GM18517 (cell line): ENCODE measurements at regions not wholly inside any gene's neighbourhood (a gene's known extent, or its start where the extent isn't known, plus 50 kb on each side); places are given as distances from the start of the nearest gene placed in this dataset.

Source experiments
- ATAC-seq: cut with Tn5 transposase; IDR thresholded peaks from one replicate; pipeline ENCODE4 v1.9.1; 2021; ENCODE audit warnings: mild to moderate bottlenecking, moderate library complexity; ENCODE audit not compliant: unreplicated experiment

DNA sequence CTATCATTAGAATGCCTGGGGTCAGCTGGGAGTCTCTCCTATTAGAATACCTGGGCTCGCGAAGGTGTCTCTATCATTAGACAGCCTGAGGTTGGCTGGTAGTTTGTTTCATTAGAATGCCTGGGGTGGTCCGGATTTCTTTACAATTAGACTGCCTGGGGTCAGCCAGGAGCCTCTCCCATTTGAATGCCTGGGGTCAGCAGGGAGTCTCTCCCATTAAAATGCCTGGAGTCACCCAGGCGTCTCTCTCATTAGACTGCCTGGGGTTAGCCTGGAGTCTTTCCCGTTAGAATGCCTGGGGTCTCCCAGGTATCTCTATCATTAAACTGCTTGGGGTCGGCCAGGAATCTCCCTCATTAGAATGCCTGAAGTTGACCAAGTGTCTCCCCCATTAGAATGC is 1458.3 kb downstream of the UQCRFS1 start:
- no peak for ATAC-seq

DNA sequence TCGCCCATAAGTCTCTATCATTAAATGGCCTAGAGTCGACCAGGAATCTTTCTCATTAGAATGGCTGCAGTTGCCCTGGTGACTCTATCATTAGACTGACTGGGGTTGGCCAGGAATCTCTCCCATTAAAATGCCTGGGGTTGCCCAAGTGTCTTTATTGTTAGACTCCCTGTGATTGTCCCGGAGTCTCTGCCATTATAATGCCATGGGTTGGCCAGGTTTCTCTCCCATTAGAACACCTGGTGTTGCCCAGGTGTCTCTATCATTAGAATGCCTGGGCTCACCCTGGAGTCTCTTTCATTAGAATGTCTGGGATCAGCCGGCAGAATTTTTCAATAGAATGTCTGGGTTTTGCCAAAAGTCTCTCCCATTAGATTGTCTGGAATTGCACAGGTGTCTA is 1459.3 kb downstream of the UQCRFS1 start:
- ATAC-seq: no peak

DNA sequence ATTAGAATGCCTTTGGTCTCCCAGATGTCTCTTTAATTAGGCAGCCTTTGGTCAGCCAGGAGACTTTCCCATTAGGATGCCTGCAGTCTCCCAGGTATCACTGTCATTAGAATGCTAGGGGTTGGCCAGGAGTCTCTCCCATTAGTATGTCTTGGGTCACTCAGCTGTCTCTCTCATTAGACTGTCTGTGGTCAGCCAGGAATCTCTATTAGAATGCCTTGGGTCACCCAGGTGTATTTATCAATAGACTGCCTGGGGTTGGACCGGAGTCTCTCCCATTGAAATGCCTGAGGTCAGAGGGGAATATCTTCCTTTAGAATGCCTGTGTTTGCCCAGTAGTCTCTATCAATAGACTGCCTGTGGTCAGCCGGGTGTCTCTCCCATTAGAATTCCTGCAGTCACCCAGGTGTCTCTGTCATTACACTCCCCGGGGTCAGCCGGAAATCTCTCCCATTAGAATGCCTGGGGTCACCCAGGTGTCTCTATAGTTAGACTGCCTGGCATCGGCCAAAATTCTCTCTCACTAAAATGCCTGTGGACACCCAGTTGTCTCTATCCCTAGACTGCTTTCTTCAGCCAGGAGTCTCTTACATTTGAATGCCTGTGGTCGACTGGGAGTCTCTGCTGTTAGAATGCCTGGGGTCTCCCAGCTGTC is 1460.3 kb downstream of the UQCRFS1 start:
- ATAC-seq: no peak

DNA sequence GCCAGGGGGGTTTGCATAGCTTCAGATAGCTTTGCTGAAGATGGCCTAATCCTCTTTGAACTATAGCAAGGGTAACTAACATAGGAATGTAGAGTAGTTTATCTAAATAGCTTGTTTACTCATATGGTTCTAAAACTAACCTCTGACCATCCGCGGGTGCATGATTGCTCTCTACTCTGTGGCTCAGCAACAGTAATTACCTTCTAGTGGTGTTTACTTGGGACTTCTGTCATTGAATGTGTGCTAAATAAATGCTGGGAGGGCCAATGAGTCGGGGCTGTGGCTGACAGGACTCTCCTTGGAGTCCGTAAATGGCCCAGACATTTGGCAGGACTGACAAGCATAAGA is 1461.9 kb downstream of the UQCRFS1 start:
- ATAC-seq: no peak

DNA sequence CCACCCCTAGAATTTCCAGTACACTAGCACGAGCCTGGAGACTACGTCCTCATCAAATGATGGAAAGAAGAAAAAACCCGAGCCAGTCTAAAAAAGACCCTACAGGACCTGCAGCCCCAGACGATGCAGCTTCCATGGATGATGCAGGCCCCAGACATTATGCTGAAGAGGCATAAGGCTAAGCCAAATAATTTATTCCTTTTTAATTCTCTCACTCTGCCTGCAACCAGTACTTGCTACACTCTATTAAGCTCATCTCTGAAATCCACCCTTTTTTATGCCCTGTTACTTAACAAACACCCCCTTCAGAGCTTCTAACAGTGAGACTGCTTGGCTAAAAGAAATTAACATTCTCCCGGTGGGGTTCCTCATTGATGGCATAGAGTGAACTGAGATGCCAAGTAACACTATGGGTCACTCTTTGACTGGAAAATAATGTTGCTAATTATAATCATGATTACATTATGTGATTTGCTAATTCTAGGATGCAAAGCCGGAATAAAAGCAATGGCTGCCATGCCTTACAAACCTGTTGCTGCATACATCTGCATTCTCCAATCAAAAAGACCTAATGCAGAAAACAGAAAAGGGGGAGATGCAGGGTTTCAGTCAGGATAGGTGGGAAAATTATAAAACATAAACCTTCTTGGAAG is 1462.4 kb downstream of the UQCRFS1 start:
- no peak for ATAC-seq

DNA sequence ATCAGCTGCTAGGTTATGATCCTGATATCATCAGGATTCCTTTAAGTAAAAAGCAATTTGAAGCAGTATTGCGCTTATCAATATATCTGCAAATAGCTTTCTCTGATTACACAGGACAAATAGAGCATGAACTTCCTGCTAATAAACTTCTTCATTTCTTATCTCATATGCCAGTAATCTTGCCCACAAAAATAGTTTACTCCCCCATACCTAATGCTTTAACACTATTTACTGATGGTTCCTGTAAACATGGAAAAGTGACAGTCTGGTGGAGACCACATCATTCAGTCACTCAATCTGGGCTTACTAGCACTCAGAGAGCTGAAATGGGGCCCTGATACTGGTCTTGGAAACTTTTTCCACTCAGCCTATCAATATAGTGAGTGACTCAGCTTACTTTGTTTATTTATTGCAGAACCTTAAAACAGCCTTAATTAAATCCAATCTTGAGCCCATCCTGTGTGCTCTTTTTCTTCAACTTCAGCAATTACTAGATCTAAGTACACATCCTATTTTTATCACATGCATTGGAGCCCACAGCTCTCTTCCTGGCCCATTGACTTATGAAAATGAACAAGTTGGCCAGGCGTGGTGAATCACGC is 1464.3 kb downstream of the UQCRFS1 start:
- ATAC-seq: no peak

DNA sequence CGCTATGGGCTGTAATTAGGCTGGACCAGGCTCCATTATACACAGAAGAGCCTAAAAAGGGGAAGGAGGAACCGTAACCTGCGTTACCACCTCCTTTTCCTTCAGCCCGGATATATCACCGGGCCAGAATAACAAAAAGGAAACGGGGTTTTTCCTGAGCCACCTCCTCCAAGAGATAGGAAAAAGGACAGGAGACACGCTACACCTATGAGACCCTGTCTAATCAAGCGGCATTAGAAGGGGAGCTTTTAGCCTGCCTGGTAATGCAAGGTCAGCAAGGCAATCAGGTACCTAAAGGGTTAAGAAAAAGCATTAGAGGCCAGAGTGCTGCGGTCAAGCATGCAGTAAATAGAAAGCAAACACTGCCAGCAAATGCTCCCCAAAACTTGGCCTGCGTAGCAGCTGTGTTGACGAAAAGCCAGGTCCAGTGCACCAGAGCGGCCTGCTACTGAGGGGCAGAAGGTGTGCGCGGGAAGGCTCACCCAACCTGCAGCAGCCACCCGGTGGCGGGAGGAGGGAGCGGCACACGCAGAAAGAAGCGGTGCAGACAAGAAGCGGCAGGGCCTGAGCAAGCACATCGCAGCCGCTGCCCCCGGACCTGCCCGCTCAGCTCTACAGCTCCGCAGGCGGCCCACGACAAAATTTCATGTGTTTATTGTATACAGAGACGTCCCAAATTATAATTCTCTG is 1466.1 kb downstream of the UQCRFS1 start:
- no peak for ATAC-seq

DNA sequence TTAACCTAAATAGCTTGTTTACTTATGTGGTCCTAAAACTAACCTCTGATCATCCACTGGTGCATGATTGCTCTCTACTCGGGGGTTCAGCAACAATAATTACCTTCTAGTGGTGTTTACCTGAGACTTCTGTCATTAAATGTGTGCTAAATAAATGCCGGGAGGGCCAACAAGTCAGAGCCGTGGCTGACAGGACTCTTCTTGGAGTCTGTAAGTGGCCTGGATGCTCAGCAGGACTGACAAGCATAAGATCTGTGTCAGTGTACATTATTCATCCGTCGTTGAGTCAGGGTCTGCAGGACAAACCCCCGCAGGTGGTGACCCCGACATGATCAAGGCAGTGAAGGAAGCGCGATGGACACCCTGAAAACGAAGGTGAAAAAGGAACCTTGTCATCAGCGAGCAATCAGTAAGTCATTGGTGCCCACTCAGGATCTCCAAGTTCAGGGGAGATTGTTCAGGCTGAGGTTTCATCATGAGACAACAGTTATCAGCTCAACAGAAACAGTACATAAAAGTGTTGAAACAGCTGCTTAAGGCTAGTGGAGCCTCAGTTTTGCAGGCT is 1466.9 kb downstream of the UQCRFS1 start:
- ATAC-seq: no peak

DNA sequence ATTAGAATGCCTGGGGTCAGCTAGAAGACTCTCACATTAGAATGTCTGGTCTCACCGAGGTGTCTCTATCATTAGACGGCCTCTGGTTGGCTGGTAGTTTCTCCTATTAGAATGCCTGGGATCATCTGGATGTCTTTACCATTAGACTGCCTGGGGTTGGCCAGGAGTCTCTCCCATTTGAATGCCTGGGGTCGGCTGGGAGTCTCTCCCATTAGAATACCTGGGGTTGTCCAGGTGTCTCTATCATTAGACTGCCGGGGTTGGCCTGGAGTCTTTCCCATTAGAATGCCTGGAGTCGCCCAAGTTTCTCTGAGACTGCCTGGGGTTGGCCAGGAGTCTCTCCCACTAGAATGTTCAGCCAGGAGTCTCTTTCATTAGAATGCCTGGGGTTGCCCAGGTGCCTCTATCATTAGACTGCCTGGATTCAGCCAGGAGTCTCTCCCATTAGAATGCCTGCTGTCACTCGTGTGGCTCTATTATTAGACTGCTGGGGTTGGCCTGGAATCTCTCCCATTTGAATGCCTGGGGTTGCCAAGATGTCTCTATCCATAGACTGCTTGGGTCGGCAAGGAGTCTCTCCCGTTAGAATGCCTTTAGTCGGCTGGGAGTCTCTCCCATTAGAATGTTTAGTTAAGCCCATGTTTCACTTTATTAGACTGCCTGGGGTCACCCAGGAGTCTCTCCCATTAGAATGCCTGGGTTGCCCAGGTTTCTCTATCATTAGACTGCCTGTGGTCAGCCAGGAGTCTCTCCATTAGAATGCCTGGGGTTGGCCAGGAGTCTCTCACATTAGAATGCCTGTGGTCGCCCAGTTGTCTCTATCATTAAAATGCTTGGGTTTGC is 1467.8 kb downstream of the UQCRFS1 start:
- ATAC-seq: no peak

DNA sequence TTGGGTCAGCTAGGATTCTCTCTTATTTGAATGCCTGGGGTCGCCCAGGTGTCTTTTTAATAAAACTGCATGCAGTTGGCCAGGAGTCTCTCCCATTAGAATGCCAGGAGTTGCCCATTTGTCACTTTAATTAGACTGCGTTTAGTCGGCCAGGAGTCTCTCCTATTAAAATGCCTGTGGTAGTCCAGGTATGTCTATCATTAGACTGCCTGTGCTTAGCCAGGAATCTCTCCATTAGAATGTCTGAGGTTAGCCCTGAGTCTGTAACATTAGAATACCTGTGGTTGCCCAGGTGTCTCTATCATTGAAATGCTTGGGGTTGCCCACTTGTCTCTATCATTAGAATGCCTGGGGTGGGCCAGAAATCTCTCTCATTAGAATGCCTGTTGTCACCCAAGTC is 1470.9 kb downstream of the UQCRFS1 start:
- no peak for ATAC-seq

DNA sequence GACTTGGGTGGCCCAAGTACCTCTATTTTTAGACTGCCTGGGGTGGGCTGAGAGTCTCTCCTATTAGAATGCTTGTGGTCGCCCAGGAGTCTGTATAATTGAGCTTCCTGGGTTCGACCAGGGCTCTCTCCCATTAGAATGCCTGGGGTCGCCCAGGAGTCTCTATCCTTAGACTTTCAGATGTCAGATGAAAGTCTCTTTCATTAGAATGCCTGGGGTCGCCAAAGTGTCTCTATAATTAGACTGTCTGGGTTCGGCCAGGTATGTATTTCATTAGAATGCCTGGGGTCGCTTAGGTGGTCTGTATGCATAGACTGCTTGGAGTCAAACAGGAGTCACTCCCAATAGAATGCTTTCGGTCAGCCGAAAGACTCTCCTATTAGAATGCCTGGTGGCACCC is 1471.7 kb downstream of the UQCRFS1 start:
- no peak for ATAC-seq

DNA sequence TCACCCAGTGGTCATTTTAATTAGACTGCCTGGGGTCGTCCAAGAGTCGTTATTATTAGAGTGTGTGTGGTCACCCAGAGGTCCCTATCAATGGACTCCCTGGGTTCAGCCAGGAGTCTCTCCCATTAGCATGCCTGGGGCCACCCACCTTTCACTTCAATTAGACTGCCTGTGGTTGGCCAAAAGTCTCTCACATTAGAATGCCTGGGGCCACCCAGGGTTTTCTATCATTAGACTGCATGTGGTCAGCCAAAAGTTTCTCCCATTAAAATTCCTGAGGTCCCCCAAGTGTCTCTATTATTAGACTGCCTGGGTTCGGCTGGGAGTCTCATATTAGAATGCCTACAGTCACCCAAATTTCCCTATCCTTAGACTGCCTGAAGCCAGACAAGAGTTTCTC is 1472.6 kb downstream of the UQCRFS1 start:
- ATAC-seq: no peak

DNA sequence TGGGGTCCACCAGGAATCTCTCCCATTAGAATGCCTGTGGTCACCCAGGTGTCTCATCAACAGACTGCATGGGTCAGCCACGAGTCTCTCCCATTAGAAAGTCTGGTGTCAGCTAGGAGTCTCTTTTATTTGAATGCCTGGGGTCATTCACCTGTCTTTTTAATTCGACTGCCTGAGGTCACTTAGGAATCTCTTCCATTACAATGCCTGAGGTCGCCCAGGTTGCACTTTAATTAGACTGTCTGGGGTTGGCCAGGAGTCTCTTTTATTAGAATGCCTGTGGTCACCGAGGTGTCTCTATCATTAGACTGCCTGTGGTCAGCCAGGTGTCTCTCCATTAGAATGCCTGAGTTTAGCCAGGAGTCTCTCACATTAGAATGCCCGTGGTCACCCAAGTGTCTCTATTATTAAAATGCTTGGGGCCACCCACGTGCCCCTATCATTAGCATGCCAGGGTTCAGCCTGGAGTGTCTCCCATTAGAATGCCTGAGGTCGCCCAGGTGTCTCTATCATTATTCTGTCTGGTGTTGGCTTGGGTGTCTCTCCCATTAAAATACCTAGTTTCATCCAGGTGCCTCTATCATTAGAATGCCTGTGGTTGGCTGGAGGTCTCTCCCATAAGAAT is 1474.3 kb downstream of the UQCRFS1 start:
- ATAC-seq: no peak

DNA sequence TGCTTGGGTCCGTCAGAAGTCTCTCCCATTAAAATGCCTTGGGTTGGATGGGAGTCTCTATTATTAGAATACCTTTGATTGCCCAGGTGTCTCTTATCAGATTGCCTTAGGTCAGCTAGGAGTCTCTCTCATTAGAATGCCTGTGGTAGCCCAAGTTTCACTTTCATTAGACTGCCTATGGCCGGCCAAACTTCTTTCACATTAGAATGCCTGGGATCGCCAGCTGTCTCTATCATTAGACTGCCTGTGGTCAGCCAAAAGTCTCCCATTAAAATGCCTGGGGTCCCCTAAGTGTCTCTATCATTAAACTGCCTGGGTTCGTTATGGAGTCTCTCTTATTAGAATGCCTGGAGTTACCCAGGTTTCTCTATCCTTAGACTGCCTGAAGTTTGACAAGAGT is 1476.7 kb downstream of the UQCRFS1 start:
- no peak for ATAC-seq

DNA sequence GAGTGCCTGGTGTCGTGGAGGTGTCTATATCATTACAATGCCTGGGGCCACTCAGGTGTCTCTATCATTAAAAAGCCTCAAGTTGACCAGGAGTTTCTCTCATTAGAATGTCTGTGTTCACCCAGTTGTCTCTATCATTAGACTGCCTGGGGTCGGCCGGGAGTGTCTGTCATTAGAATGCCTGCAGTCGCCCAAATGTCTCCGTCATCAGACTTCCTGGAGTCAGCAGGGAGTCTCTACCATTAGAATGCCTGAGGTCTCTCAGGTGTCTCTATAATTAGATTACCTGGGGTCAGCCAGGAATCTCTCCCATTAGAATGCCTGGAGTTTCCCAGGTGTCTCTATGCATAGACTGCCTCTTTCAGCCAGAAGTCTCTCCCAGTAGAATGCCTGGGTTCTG is 1477.6 kb downstream of the UQCRFS1 start:
- ATAC-seq: no peak

DNA sequence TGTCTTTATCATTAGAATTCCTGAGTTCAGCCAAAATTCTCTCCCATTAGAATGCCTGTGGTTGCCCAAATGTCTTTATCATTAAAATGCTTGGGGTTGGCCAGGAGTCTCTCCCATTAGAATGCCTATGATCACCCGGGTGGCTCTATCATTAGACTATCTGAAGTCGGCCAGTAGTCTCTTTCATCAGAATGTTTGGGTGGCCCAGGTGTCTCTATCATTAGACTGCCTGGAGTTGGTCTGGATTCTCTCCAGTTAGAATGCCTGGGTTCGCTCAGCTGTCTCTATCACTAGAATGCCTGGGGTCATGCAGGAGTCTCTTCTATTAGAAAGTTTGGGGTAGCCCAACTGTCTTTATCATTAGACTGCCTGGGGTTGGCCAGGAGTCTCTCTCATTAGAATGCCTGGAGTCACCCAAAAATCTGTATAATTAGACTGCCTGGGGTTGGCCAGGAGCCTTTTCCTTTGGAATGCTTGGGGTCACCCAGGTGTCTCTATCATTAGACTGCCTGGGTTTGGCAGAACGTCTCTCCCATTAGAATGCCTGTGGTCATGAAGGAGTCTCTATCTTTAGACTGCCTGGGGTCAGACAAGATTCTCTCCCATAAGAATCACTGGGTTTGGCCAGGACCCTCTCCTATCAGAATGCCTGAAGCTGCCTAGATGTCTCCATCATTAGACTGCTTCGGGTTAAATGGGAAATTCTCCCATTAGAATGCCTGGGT is 1478.3 kb downstream of the UQCRFS1 start:
- ATAC-seq: no peak

DNA sequence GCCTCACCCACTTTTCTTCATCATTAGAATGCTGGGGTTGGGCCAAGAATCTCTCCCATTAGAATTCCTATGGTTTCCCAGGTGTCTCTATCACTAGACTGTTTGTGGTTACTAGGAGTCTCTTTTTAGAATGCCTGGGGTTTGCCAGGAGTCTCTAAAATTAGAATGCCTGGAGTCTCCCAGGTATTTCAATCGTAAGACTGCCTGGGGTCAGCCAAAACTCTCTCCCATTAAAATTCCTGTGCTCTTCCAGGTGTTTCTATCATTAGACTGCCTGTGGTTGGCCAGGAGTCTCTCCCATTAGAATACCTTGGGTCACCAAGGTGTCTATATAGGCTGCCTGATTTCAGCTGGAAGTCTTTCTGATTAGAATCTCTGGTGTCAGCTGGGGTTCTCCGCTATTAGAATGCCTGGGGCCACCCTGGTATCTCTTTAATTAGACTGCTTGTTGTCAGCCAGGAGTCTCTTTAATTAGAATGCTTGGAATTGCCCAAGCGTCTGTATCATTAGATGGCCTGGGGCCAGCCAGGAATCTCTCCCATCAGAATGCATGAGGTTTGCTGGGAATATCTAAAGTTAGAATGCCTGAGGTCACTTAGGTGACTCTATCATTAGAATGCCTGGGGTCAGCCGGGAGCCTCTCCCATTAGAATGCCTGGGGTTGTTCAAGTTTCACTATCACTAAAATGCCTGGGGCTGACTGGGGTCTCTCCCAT is 1479.2 kb downstream of the UQCRFS1 start:
- no peak for ATAC-seq

DNA sequence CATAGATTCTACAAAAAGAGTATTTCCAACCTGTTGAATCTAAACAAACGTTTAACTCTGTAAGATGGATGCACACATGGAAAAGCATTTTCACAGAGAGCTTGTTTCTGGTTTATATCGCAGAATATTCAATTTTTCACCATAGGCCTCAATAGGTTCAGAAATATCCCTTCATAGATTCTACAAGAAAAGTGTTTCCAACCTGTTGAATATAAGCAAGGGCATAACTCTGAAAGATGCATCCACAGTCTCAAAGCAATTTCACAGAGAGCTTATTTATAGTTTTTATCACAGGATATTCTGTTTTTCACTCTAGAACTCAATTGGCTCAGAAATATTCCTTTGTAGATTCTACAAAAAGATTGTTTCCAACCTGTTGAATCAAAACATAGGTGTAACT is 1483.6 kb downstream of the UQCRFS1 start:
- ATAC-seq: no peak

DNA sequence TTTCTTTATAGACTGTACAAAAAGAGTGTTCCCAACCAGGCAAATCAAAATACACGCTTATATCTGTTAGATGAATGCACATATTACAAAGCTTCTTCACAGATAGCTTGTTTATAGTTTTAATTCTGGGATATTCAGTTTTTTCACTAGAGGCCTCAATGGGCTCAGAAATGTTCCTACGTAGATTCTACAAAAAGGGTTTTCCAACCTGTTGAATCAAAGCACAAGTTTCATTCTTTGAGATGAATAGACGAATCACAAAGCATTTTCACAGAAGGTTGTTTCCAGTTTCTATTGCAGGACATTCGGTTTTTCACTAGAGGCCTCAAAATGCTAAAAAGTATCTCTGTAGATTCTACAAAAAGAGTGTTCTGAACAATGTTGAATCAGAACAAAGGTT is 1490.3 kb downstream of the UQCRFS1 start:
- ATAC-seq: no peak
